DMS79 treated with DMSO at 0.1 percent for 48 hours (cell line): ENCODE measurements at regions not wholly inside any gene's neighbourhood (a gene's known extent, or its start where the extent isn't known, plus 50 kb on each side); places are given as distances from the start of the nearest gene placed in this dataset.
"Not testable (repeated sequence)": the region's sequence is repeated elsewhere in the genome, so short reads cannot be mapped to it uniquely, and the experiment has no call there.

Experiments
- DNase-seq: peaks from one replicate; lab custom pipeline; 2025; lab: John Stamatoyannopoulos, UW

DNA sequence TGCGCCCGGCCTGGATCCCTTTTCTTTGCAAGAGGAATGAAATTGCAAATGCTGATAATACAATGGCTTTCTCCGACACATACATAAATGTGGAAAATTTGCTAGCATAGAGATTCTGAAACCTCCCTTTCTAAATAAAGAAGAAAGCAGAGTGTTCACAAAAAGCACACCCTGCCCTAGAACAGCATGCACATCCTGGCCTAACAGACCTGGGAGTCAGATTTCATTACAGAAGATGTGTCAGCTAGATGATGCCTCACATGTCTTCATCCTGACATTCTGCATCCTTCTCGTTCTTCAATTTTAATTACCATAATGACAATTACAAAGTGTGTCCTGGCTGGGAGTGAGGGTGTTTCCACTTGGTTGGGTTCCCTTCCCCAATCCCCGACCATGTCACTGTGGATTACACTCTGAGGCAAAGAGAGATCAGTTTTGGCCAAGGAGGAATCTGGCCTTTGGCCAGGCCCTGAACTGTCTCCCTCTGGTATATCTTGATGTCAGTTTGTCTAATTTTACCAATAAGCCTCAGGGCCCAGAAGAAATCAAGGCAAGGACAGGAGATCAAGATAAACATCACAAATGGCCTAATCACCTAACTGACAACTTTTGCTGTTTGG, 104.9 kb upstream of the SPATA12 start:
- no peak for DNase-seq

DNA sequence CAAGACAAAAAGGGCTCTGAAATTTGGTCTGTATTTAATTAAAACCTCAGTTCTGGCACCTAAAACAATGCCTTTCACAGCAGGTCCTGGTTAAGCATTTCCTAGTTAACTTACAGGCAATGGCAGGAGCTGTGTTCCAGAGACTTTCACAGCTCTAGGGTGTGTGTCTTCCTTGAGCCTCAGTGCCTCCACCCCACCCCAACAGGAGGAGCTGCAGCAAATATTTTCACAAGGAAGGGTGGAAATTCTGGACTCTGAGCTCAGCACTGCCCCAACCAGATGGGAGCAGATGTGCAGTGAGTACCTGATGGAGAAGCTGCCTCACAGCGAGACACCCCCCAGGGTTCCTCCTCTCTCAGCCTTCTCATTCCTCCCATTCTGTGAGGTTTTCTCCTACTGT, 106.3 kb upstream of the SPATA12 start:
- DNase-seq = no peak

DNA sequence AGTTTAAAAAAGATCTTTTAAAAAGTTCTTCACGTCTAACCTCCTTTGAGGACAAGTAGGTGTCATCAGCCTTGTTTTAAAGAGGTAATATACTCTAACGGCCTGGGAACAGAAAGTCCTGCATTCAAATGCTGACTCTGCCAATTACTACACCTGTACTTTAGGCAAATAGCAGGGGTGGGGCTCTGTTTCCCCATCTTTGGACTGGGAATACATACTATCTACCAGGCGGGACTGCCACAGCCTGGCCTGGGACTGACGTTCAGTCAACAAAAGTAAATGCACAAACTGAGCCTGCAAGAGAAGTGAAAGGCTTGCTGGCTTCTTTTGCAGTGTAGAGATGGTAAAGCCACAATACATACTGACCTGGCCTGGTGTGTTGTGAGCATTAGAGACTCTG, 107.6 kb upstream of the SPATA12 start:
- no peak for DNase-seq

DNA sequence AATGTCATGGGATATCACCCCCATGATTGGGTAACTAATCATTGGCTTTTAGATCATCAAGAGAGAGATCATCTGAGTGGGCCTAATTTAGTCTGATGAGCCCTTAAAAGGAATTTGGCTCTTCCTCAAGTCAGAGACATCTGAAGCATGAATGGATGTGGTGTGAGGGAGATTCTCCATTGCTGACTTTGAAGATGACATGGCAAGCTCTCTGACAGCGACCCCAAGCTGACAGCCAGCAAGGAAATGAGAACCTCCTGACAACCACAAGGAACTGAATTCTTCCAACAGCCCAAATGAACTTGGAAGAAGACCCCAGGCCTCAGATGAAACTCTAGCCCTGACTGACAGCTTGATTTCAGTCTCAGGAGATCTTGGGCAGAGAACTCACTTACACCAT, 108.4 kb upstream of the SPATA12 start:
- no peak for DNase-seq

DNA sequence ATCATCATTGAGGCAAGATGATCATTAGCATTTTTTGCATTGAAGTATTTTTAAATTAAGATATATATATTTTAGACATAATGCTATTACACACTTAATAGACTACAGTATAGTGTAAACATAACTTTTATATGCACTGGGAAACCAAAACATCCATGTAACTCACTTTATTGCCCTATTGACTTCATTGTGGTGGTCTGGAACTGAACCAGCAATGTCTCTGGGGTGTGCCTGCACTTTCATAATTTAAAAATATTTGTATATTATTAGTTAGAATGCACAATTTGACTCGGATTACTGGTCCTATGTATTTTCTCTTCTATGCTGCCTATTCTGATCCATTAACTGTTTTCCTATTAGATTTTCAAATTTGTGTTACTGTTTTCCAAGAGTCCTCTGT, 109.1 kb upstream of the SPATA12 start:
- no peak for DNase-seq

DNA sequence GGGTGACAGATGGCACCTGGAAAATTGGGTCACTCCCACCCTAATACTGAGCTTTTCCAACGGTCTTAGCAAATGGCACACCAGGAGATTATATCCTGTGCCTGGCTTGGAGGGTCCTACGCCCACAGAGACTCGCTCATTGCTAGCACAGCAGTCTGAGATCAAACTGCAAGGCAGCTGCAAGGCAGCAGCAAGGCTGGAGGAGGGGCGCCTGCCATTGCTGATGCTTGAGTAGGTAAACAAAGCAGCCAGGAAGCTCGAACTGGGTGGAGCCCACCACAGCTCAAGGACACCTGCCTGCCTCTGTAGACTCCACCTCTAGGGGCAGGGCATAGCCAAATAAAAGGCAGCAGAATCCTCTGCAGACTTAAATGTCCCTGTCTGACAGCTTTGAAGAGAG, 115.1 kb upstream of the SPATA12 start:
- not testable (repeated sequence) for DNase-seq

DNA sequence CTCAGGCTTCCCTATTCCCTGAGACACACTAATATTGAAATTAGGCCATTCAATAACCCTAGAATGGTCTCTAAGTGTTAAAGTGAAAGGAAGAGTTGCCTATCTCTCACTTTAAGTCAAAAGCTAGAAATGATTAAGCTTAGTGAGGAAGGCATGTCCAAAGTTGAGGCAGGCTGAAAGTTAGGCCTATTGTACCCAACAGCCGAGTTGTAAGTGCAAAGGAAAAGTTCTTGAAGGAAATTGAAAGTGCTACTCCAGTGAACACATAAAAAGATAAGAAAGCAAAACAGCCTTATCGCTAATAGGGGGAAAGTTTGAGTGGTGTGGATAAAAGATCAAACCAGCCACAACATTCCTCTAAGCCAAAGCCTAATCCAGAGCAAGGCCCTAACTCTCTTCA, 117.9 kb upstream of the SPATA12 start:
- no peak for DNase-seq

DNA sequence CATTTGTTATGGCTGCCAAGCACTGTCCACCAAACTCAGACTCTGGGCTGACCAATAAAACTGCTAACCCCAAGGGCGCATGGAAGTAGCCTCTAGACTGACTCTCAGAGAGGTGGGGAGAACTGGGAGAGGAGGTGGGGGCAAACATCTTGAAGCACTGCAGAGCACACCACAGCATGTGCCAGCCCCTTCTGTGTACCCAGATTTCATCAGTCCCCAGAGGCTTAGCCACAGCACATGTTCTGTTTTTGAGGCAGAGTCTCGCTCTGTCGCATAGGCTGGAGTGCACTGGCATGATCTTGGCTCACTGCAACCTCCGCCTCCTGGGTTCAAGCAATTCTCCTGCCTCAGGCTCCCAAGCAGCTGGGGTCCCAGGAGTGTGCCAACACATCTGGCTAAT, 119.5 kb upstream of the SPATA12 start:
- no peak for DNase-seq

DNA sequence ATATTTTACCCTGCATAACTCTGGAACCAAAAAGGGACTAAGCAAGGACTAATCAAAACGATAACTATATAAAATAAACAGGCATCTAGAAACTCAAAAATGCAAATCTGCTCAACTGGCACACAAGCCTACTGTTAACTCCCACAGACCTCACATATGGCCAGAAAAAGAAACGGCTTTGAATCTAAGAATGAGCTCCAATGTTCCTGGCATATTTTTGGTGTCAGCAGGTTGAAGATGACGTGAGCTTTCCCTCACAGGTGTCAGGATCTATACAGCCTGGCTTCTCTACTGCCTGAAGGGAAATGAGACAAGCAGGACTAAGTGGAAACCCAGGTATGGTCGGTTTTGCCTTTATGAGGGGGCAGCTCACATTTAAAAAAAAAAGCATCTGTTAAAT, 120.1 kb upstream of the SPATA12 start:
- no peak for DNase-seq

DNA sequence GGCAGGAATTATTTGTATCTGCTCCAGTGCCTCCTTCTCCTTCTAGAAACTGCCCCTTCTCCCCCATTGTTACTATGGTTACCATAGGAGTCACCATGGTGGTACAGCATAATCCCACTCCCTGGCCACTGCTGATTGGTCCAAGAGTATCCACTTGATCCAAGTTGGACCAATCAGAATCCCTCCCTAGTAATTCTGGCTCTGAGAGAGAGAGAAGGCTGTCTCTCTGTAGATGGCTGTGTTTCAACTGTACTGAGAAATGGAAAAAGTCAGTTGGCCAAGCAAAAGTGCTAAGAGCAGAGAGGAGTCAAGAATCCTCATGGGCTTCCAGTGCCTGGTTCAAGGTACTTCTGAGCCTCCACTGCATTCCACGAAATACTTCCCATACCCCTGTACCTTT, 120.6 kb upstream of the SPATA12 start:
- no peak for DNase-seq

DNA sequence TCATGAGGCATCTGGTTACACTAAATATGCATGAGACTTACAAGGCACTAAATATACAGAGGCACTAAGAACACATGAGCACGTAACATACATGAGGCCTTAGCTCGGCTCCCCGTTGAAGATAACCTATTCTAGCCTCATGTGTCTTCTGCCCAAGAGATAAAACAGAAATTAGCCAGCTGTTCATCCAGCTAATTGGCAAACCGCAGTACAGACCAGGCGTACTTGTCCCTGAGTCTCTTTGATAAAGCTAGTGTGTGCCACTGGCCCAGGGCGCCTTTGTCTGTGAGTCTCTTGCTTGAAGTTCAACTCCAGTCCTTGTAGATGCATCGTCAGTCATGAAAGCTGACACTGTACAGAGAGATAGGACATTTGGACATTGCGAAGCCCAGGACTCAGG, 121.9 kb upstream of the SPATA12 start:
- no peak for DNase-seq

DNA sequence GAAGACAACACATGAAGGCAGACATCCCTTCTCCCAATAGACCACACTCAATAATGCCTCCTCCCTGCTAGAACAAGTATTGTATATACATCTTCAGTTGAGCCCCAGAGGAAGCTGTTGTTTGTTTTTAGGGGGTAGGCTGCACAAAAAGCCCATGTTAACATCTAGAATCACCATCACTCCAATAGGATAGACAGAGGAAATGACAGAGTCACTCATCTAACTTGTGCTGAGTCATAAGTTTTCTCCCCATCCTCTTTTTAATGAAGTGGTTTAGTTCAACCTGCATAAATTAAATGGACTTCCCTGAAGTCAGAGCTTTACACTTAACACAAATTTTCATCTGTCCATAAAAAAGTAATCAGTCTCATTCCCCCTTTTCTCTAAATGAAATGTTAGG, 122.9 kb upstream of the SPATA12 start:
- no peak for DNase-seq

DNA sequence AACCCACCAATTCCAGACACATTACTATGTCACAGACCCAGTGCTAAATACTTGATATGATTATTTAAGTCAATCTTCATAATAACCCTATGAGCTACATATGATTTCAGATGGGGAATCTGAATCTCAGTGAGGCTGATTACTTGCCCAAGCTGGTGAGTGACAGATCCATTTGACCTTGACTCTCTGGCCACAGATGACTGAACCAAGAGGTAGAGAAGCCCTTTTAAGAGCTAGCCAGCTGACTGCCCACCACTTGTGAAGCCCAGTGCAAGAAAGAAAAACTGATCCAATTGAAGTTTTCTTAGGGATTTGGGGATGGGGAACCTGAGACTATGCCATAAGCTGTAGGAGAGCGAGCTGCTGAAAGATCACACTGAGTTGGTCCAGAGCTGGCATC, 124.7 kb upstream of the SPATA12 start:
- no peak for DNase-seq

DNA sequence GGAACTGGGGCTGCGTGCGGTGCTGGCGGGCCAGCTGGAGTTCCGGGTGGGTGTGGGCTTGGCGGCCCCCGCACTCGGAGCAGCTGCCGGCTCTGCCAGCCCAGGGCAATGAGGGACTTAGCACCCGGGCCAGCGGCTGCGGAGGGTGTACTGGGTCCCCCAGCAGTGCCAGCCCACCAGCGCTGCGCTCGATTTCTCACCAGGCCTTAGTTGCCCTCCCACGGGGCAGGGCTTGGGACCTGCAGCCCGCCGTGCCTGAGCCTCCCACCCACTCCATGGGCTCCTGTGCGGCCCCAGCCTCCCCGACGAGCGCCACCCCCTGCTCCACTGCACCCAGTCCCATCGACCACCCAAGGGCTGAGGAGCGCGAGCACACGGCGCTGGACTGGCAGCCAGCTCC, 126.0 kb upstream of the SPATA12 start:
- not testable (repeated sequence) for DNase-seq

DNA sequence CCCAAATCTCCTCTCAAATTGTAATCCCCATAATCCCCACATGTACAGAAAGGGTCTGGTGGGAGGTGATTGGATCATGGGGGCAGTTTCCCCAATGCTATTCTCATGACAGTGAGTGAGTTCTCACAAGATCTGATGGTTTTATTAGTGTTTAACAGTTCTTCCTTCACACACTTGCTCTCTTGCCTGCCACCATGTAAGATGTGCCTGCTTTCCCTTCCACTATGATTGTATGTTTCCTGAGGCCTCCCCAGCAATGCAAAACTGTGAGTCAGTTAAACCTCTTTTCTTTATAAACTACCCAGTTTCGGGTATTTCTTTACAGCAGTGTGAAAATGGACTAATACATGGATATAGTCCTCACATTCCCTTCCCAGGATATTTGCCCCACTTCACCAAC, 126.7 kb upstream of the SPATA12 start:
- no peak for DNase-seq

DNA sequence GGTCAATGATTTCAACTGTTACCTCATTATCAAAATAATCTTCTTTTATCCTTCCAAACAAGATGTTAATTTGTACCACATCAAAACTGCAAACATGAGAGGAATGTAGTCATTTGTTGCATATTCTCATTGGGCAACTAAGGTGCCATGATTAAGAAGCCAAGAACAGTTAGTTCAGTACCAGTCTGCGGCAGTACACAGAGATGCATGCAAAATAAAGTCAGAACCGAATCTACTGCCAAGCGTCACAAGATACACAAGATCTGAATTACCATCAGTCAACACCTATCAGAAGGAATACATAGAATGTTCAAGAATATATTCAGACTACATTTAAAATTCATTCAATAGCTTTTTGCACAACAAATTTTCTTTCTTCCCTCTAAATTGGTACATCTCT, 127.6 kb upstream of the SPATA12 start:
- no peak for DNase-seq

DNA sequence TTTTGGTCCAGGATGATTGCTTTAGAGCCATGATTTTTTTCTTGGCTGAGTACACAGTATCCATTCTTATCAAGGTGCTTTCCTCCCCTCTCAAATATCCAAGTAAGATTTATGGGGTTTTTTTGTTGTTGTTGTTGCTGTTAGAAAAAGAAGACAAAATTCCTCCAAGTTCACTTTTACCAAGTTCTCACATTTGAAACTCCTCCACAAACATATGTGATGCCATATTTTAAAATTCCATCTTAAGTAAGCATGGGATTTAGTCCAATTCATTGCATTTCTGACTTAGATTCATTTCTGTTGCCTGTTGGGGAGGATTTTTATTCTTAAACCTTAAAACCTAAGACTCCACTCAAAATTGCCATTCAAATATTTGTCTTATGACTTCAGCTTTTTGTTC, 128.6 kb upstream of the SPATA12 start:
- DNase-seq = no peak

DNA sequence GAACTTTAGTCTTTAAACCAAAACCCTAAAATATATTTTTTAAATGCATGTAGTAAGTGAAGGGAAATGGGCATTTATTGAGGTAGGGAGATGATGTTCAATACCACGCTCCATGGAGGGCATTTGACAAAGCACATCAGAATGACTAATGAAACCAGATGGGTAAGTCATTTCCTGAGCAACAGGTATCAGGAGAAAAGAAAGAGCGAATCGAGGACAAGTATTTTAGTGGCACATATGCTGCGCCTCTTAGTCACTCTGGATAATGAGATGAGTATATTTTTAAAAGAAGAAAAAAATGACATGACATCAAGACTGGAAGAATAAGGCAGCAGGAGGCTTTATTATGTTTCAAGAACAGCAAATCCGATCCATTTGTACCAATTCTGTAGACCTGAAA, 129.0 kb upstream of the ARHGEF3 start:
- DNase-seq = no peak

DNA sequence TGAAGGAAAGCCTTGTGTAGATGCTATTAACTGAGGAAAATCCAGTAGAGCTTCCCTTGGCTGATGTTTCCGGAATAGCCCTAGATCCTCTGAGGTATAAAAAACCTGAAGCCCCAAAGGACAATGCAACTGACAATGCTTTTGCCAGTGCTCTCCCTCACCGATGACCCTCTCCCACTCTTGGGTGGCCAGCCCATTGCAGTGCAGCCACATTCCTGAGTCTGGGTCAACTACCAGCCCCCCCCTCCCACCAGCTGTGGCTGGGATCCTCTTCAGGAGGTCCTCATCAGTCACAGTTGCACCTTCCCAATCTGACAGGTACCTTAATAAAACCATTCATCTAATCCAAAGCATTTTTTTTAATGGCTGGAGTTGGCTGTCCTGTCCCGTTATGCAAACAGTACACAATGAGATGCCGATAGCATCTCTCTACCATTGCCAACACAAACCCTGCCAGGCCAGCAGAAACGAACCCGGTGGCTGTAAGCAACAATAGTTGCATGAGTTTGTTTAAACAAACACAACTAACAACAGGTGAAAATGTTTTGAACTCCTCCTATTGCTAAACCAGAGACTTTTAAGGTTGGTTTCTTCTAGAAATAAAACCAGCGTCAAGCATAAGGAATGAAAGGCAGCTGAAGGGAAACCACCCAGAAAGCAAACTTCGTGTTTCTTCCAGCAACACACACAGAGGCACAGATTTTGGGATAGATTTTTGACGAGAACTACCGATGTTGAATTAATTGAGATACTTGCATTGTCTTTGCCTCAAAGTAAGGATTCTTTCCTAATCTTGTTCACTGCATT, 128.3 kb upstream of the ARHGEF3 start:
- DNase-seq = no peak

DNA sequence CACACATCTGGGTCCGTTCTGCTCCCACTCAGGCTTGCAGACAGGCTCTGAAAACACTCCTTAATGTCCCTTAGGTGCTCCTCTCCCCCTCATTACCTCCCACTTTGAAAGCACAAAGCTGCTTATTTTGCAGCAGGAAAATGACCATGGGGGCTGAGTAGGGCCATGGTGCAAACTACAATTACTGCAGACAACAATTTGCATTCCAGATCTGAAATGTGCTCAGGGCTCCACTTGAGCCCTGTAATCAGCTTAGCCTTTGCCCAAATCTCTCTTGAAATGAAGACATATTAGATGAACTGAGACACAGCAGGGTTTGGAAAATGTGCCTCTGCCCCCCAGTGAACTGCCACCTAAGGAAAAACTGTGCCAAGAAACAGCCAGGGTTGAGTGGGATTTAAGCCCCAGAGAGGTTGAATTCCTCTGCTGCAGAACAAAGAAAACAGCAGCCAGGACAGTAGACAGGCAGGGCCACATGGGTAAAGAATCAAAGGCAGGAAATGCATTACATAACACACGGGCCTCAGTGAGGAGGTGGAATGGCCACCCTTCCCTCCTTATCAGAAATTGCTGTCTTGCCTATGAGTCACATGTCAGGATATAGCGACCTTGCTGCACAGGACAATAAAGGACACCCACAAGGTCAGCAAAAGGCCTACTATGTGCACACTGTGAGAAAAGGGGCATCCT, 126.8 kb upstream of the ARHGEF3 start:
- DNase-seq = no peak

DNA sequence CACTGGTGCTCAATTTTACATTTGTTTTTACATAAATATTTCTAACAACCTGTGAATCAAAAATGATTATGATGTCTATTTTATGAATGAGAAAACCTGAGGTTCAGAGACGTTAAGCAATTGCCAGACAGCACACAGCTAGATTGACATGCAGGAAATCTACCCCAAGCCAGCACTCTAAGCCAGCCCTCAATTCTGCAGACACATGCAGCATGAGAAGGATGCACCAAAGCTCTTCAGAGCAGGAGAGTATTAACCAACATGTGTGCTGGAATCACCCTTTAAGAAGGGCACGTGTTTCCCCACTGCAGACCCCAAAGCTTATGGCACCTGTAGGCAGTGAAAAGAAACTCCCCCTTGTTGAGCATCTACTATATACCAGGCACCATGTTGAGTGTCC, 126.1 kb upstream of the ARHGEF3 start:
- no peak for DNase-seq

DNA sequence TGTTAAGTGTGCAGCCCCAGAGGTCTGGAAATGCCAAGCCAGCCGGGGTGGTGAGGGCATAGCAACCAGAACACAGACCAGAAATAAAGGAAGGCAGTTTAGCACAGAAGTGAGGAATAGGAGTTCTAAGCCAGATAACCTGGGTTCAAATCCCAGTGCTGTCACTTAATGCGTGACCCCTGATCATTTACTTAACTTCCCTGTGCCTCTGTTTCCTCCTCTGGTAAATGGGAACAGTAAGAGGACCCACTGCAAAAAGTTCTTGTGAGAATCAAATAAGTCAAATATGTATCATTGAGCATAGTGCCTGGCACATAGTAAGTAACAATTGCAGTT, 125.2 kb upstream of the ARHGEF3 start:
- no peak for DNase-seq

DNA sequence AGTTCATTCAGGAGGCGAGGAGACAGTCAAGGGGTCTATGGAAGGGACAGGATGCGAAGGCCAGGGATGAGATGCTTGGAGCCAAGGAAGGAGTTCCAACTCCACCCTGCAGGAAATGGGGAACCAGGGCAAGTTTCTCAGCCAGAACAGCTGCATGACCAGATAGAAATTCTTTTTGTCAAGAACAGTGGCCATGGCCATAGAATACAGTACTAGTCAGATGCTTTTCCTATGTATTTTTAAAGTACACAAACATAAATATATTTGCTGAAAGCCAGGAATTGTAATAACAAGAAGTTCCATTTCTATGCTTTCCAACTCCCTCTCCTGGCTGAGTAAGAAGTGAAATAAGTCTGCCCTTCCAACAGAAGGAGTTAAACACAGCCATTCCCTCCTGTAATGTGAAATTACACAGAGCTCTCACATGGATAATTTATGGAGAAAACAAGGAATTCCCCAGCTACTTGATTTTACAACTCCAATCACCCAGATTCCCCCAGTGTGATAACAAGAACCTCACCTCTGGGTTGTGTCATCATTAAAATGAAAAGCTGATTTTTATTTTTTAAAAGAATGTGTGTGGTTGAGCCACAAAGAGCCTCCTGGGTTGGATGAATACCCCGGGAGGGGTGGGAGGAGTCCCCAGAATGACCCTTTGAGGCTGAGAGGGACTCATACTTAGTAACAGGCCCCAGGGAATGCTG, 124.6 kb upstream of the ARHGEF3 start:
- DNase-seq = no peak
